Keratinocyte (primary cell): ENCODE measurements at regions not wholly inside any gene's neighbourhood (a gene's known extent, or its start where the extent isn't known, plus 50 kb on each side); places are given as distances from the start of the nearest gene placed in this dataset.

Experiments
- EZH2 ChIP-seq: IDR thresholded peaks from one replicate; pipeline ENCODE4 v1.6.1; 2012; ENCODE audit warnings: inconsistent platforms, mild to moderate bottlenecking, low read length, moderate library complexity
- TF ChIP-seq, protein P1 (sequence below), 3 experiments: IDR thresholded peaks in 1 of 3; conservative IDR thresholded peaks in 1 of 3; optimal IDR thresholded peaks in 1 of 3; 2 replicates in 2 of 3; 3 replicates in 1 of 3; pipeline versions ENCODE3 to v1.5.1; 2011; ENCODE audit warnings: low read length in 3 of 3, mild to moderate bottlenecking in 3 of 3, moderate library complexity in 2 of 3, control low read depth in 1 of 3, inconsistent platforms in 1 of 3; ENCODE audit not compliant: insufficient read depth in 2 of 3; ENCODE audit errors: extremely low read depth in 1 of 3

DNA sequence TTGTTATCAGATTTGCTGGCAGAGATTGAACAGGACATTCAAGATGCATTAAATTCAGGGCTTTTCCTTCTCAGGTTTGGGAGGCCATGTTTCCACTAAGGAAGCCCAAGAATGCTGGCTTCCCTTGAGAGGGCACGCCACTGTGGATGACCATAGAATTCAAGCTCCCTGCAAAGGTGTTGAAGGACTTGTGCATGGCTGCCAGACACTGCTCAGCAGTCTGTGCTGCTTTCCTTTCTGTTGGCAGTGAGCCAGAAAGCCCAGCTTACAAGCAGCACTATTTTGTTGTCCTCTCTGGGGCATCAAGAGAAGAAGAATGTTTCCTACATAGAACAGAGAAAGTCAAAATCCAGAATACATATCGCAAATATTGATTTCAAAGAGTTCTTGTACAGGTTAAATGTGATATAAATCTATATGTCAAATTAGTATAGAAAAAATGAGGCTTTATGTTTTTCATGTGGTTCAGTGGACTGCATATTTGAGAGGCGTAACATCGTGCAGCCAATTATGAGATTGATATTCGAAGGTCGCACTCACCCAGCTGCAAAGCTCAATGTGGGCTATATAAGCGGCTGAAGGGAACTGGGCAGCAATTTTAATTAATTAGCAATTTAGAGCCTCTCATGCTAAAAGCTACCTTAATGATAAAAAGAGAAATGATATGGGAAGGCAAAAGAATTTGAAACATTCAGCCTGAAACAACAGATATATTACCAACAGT is 103.1 kb upstream of the ISL1 start:
- TF ChIP-seq, protein P1, sequence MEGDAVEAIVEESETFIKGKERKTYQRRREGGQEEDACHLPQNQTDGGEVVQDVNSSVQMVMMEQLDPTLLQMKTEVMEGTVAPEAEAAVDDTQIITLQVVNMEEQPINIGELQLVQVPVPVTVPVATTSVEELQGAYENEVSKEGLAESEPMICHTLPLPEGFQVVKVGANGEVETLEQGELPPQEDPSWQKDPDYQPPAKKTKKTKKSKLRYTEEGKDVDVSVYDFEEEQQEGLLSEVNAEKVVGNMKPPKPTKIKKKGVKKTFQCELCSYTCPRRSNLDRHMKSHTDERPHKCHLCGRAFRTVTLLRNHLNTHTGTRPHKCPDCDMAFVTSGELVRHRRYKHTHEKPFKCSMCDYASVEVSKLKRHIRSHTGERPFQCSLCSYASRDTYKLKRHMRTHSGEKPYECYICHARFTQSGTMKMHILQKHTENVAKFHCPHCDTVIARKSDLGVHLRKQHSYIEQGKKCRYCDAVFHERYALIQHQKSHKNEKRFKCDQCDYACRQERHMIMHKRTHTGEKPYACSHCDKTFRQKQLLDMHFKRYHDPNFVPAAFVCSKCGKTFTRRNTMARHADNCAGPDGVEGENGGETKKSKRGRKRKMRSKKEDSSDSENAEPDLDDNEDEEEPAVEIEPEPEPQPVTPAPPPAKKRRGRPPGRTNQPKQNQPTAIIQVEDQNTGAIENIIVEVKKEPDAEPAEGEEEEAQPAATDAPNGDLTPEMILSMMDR (optimal IDR thresholded peaks at IDR 0.05 in 1 of 3, IDR thresholded peaks at IDR 0.05 in 1 of 3, conservative IDR thresholded peaks at IDR 0.05 in 1 of 3; ENCODE audit: extremely low read depth in 1 of 3, insufficient read depth in 2 of 3, low read length in 3 of 3), result no peak
- TF ChIP-seq EZH2, result no peak
